ENCODE measurements at regions not wholly inside any gene's neighbourhood (a gene's known extent, or its start where the extent isn't known, plus 50 kb on each side); places are given as distances from the start of the nearest gene placed in this dataset.

DNA sequence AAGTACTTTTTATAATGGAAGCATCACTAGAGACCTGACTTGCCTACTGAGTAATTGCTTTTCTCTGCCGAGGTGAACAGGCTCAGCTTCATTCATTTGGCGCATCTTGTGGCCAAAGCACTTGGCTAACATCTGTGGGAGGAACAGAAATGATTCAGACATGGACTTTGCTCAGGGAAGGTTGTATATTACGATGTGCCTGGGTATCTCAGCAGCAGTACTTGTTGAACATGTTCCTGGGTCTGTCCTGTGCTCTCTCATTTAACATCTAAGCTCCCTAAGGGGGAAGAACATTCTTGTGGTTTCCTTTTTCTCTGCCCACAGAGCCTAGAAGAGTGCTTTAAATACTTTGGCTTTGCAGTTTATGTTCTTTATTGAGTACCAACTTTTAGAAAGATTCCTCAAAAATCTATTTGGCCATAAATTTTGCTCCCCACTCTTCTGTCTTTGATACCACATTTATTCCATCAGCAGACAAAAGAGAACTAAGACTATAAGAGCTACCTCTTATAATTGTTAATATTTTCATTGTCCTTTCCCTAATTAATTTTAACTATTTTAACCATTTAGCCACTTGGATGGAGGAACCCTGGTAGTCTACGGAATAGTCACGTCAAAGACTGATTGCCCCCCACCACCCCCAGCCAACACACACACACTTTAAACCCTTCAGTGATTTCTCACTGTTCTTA, 101.2 kb upstream of the EGLN3 start (continued):
- peak; percentile 59; the same call in 1 of the 2 replicates for TF ChIP-seq ARNT2 (CRISPR knock-in tag; IDR thresholded peaks at IDR 0.05; ENCODE audit: low read depth)
- TF ChIP-seq, protein P1, sequence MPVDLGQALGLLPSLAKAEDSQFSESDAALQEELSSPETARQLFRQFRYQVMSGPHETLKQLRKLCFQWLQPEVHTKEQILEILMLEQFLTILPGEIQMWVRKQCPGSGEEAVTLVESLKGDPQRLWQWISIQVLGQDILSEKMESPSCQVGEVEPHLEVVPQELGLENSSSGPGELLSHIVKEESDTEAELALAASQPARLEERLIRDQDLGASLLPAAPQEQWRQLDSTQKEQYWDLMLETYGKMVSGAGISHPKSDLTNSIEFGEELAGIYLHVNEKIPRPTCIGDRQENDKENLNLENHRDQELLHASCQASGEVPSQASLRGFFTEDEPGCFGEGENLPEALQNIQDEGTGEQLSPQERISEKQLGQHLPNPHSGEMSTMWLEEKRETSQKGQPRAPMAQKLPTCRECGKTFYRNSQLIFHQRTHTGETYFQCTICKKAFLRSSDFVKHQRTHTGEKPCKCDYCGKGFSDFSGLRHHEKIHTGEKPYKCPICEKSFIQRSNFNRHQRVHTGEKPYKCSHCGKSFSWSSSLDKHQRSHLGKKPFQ (CRISPR knock-in tag; IDR thresholded peaks at IDR 0.05; ENCODE audit: insufficient replicate concordance) = no peak
- TF ChIP-seq HNRNPUL1 (IDR thresholded peaks at IDR 0.05; ENCODE audit: low read depth, low read length) = no peak
- peak; percentile 88 for TF ChIP-seq GATAD2A (CRISPR knock-in tag; IDR thresholded peaks at IDR 0.05)
- TF ChIP-seq ZNF136 (CRISPR knock-in tag; IDR thresholded peaks at IDR 0.05; ENCODE audit: low read depth) = no peak
- no peak for TF ChIP-seq ZNF652 (CRISPR knock-in tag; IDR thresholded peaks at IDR 0.05; ENCODE audit: borderline replicate concordance, low read depth)
- peak; percentile 74; the same call in 1 of the 2 replicates for TF ChIP-seq ZMYM3 (CRISPR knock-in tag; IDR thresholded peaks at IDR 0.05)
- peak; percentile 83 for TF ChIP-seq MIER3 (CRISPR knock-in tag; IDR thresholded peaks at IDR 0.05; ENCODE audit: borderline replicate concordance)
- TF ChIP-seq SP5 (CRISPR knock-in tag; IDR thresholded peaks at IDR 0.05; ENCODE audit: borderline replicate concordance, low read depth) = peak; percentile 76
- no peak for TF ChIP-seq ZNF713 (CRISPR knock-in tag; IDR thresholded peaks at IDR 0.05)
- TF ChIP-seq SNAI1 (CRISPR knock-in tag; IDR thresholded peaks at IDR 0.05; ENCODE audit: borderline replicate concordance) = no peak
- no peak for TF ChIP-seq ZFP90 (CRISPR knock-in tag; IDR thresholded peaks at IDR 0.05; ENCODE audit: borderline replicate concordance)
- TF ChIP-seq ZNF570 (CRISPR knock-in tag; IDR thresholded peaks at IDR 0.05; ENCODE audit: borderline replicate concordance) = no peak
- TF ChIP-seq SNRNP70 (IDR thresholded peaks at IDR 0.05; ENCODE audit: low read depth, low read length) = no peak
- TF ChIP-seq, protein P2, sequence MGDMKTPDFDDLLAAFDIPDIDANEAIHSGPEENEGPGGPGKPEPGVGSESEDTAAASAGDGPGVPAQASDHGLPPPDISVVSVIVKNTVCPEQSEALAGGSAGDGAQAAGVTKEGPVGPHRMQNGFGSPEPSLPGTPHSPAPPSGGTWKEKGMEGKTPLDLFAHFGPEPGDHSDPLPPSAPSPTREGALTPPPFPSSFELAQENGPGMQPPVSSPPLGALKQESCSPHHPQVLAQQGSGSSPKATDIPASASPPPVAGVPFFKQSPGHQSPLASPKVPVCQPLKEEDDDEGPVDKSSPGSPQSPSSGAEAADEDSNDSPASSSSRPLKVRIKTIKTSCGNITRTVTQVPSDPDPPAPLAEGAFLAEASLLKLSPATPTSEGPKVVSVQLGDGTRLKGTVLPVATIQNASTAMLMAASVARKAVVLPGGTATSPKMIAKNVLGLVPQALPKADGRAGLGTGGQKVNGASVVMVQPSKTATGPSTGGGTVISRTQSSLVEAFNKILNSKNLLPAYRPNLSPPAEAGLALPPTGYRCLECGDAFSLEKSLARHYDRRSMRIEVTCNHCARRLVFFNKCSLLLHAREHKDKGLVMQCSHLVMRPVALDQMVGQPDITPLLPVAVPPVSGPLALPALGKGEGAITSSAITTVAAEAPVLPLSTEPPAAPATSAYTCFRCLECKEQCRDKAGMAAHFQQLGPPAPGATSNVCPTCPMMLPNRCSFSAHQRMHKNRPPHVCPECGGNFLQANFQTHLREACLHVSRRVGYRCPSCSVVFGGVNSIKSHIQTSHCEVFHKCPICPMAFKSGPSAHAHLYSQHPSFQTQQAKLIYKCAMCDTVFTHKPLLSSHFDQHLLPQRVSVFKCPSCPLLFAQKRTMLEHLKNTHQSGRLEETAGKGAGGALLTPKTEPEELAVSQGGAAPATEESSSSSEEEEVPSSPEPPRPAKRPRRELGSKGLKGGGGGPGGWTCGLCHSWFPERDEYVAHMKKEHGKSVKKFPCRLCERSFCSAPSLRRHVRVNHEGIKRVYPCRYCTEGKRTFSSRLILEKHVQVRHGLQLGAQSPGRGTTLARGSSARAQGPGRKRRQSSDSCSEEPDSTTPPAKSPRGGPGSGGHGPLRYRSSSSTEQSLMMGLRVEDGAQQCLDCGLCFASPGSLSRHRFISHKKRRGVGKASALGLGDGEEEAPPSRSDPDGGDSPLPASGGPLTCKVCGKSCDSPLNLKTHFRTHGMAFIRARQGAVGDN (CRISPR knock-in tag; IDR thresholded peaks at IDR 0.05) = no peak
- TF ChIP-seq TSC22D2 (CRISPR knock-in tag; IDR thresholded peaks at IDR 0.05; ENCODE audit: borderline replicate concordance) = no peak
- 0 out of 2 replicates have a peak, but pooled peaks have one; percentile 44 for TF ChIP-seq ZNF337 (CRISPR knock-in tag; IDR thresholded peaks at IDR 0.05; ENCODE audit: borderline replicate concordance, low read depth)
- TF ChIP-seq HDAC6 (IDR thresholded peaks at IDR 0.05; ENCODE audit: low read depth, low read length) = no peak
- TF ChIP-seq MZF1 (CRISPR knock-in tag; IDR thresholded peaks at IDR 0.05; ENCODE audit: borderline replicate concordance) = no peak
- no peak; the same call in 1 of the 2 replicates for TF ChIP-seq ZNF878 (CRISPR knock-in tag; IDR thresholded peaks at IDR 0.05)
- peak; percentile 39 for TF ChIP-seq PHF5A (CRISPR knock-in tag; IDR thresholded peaks at IDR 0.05; ENCODE audit: low read depth, unreplicated experiment)
- no peak for TF ChIP-seq TBL1XR1 (IDR thresholded peaks at IDR 0.05; ENCODE audit: borderline replicate concordance, low read length, partially characterized antibody)
- TF ChIP-seq SP2 (CRISPR knock-in tag; IDR thresholded peaks at IDR 0.05) = no peak
- peak; percentile 98 for TF ChIP-seq ZNF792 (CRISPR knock-in tag; IDR thresholded peaks at IDR 0.05)
- no peak for TF ChIP-seq TBP (CRISPR knock-in tag; IDR thresholded peaks at IDR 0.05)
- TF ChIP-seq RNF2 (conservative IDR thresholded peaks at IDR 0.05; ENCODE audit: low read depth) = no peak
- TF ChIP-seq TAF1 (CRISPR knock-in tag; IDR thresholded peaks at IDR 0.05) = no peak
- TF ChIP-seq ZNF546 (CRISPR knock-in tag; conservative IDR thresholded peaks at IDR 0.05) = no peak

Data from HepG2 (cell line).